Transverse colon (tissue), 4 donors: ENCODE measurements at regions not wholly inside any gene's neighbourhood (a gene's known extent, or its start where the extent isn't known, plus 50 kb on each side); places are given as distances from the start of the nearest gene placed in this dataset.

ENCODE experiments used
- DNase-seq: peaks from one replicate; pipeline ENCODE4 v3.0.0-alpha.2; 2019
- H3K27ac ChIP-seq, 4 donors: fragments of 200-600 bp; sonication (generic); 2 replicates each; pipeline ENCODE4 v1.5.1; 2016 to 2018; ENCODE audit warnings: inconsistent platforms in 4 of 4
- H3K27me3 ChIP-seq: fragments of 200-600 bp; sonication (generic); 2 replicates; pipeline ENCODE4 v1.5.1; 2017; ENCODE audit warnings: inconsistent platforms
- H3K36me3 ChIP-seq, 4 donors: fragments of 200-600 bp; sonication (generic); 2 replicates each; pipeline ENCODE4 v1.5.1; 2017 to 2019; ENCODE audit warnings: inconsistent platforms in 4 of 4
- H3K4me1 ChIP-seq, 4 donors: fragments of 200-600 bp; sonication (generic); 2 replicates each; pipeline ENCODE4 v1.5.1; 2017 to 2020; ENCODE audit warnings: inconsistent platforms in 4 of 4
- H3K4me3 ChIP-seq, 4 donors: fragments of 200-600 bp; sonication (generic); 1 replicate in 1 of 4; 2 replicates in 3 of 4; pipeline versions ENCODE4 v1.5.1 to v1.6.1; 2017 to 2019; ENCODE audit warnings: inconsistent platforms in 4 of 4
- H3K9me3 ChIP-seq, 2 donors: fragments of 200-600 bp; sonication (generic); 2 replicates each; pipeline ENCODE4 v1.5.1; 2017 to 2019; ENCODE audit warnings: inconsistent platforms in 2 of 2
- CTCF ChIP-seq, 5 experiments: fragments of 200-600 bp in 3 of 5; fragments of 450-650 bp in 2 of 5; sonication (generic) in 3 of 5; IDR thresholded peaks; 1 replicate in 2 of 5; 2 replicates in 3 of 5; pipeline ENCODE4 v1.5.1; 2016 to 2017; ENCODE audit warnings: antibody characterized with exemption in 5 of 5, inconsistent platforms in 3 of 5, mild to moderate bottlenecking in 2 of 5, moderate library complexity in 1 of 5
- EP300 ChIP-seq: sonication (generic); formaldehyde crosslinking; IDR thresholded peaks from one replicate; pipeline ENCODE4 v1.6.1; 2017; ENCODE audit warnings: antibody characterized with exemption, low read depth
- POLR2A ChIP-seq: fragments of 450-650 bp; IDR thresholded peaks from one replicate; pipeline ENCODE4 v1.6.1; 2016; ENCODE audit warnings: antibody characterized with exemption, mild to moderate bottlenecking, moderate library complexity
- POLR2AphosphoS5 ChIP-seq, 3 donors: sonication (generic); formaldehyde crosslinking; IDR thresholded peaks; one replicate each; pipeline ENCODE4 v1.6.1; 2016; ENCODE audit warnings: antibody characterized with exemption in 3 of 3
- WGBS, 2 donors: methylation state at CpG; one replicate each; pipeline ENCODE4 v1.1.5; 2018; ENCODE audit warnings: low coverage in 1 of 2; 5-methylcytosine and 5-hydroxymethylcytosine counted together
- in situ Hi-C, 4 donors: fragments of 200-750 bp; cut with MboI; loops; one replicate each; pipeline versions ENCODE4 v1.15.0 to v1.15.1; 2017; ENCODE audit warnings: low sequenced_read_pairs in 3 of 4, low pct_ligation_motif_present in 1 of 4, low pct_unique_long_range_greater_than_20kb in 1 of 4
- intact Hi-C: fragments of 100-400 bp; cut with DNase I; formaldehyde crosslinking; loops from one replicate; pipeline ENCODE4 v1.15.1; 2023; ENCODE audit warnings: low total_unique reads

GRCh38 chr1:30277415-30277814 lies 446.0 kb downstream of the MATN1 start:
- Histone ChIP-seq H3K4me3 (no peak overlapping the region), H3K9me3 (no peaks in the 10 kb centered on the region), H3K4me1 (no peaks in the 10 kb centered on the region), H3K36me3 (no peaks in the 10 kb centered on the region), H3K27me3 (no peaks in the 10 kb centered on the region), H3K27ac (no peak overlapping the region)
- WGBS, 2 donors, result 86% methylated on average over 1 of the region's 1 CpG; no CpG with 5 or more reads in 1 of the 2 donors
- TF ChIP-seq POLR2AphosphoS5 (IDR thresholded peaks at IDR 0.05) (no peak), CTCF (IDR thresholded peaks at IDR 0.05) (no peak), POLR2A (no peak), EP300 (no peak)
- intact Hi-C loops (no loop called here), in situ Hi-C loops (no loop called here)
- no peak for DNase-seq

GRCh38 chr1:30275926-30276764 lies 447.2 kb downstream of the MATN1 start:
- no peaks in the 10 kb centered on the region for H3K9me3 ChIP-seq
- WGBS, 2 donors, result 61 to 73% methylated on average over 4 to 15 of the region's 15 CpGs
- no peaks in the 10 kb centered on the region for H3K27me3 ChIP-seq
- DNase-seq, result no peak
- intact Hi-C loops, result no loop called here
- H3K27ac ChIP-seq, result no peak overlapping the region
- no peaks in the 10 kb centered on the region for H3K36me3 ChIP-seq
- no peaks in the 10 kb centered on the region for H3K4me1 ChIP-seq
- in situ Hi-C loops, result no loop called here
- TF ChIP-seq EP300 (no peak), POLR2A (no peak), CTCF (IDR thresholded peaks at IDR 0.05) (no peak), POLR2AphosphoS5 (IDR thresholded peaks at IDR 0.05) (no peak)
- no peak overlapping the region for H3K4me3 ChIP-seq

- no peak overlapping the region for H3K27ac ChIP-seq
- H3K36me3 ChIP-seq, result no peaks in the 10 kb centered on the region
- no peak for DNase-seq
- no peaks in the 10 kb centered on the region for H3K4me1 ChIP-seq
- H3K9me3 ChIP-seq, result no peaks in the 10 kb centered on the region
- TF ChIP-seq CTCF (IDR thresholded peaks at IDR 0.05), result no peak
- no peak for TF ChIP-seq POLR2A
- TF ChIP-seq POLR2AphosphoS5 (IDR thresholded peaks at IDR 0.05), result no peak
- no peak for TF ChIP-seq EP300
- no peak overlapping the region for H3K4me3 ChIP-seq
- in situ Hi-C loops, result no loop called here
- intact Hi-C loops, result no loop called here
- no peaks in the 10 kb centered on the region for H3K27me3 ChIP-seq
- WGBS, 2 donors, result 38% methylated on average over 3 of the region's 3 CpGs; no CpG with 5 or more reads in 1 of the 2 donors
Measured at GRCh38 chr1:30274976-30275621, 448.3 kb downstream of the MATN1 start.

GRCh38 chr1:30274173-30274970 lies 449.0 kb downstream of the MATN1 start:
- no peaks in the 10 kb centered on the region for H3K4me1 ChIP-seq
- DNase-seq, result no peak
- H3K9me3 ChIP-seq, result no peaks in the 10 kb centered on the region
- H3K27ac ChIP-seq, result no peak overlapping the region
- in situ Hi-C loops, result no loop called here
- H3K4me3 ChIP-seq, result no peak overlapping the region
- 79% methylated on average over 3 of the region's 3 CpGs; no CpG with 5 or more reads in 1 of the 2 donors for WGBS, 2 donors
- H3K36me3 ChIP-seq, result no peaks in the 10 kb centered on the region
- intact Hi-C loops, result no loop called here
- TF ChIP-seq EP300, result no peak
- no peak for TF ChIP-seq POLR2AphosphoS5 (IDR thresholded peaks at IDR 0.05)
- TF ChIP-seq CTCF (IDR thresholded peaks at IDR 0.05), result no peak
- TF ChIP-seq POLR2A, result no peak
- no peaks in the 10 kb centered on the region for H3K27me3 ChIP-seq
